ENCODE measurements at regions not wholly inside any gene's neighbourhood (a gene's known extent, or its start where the extent isn't known, plus 50 kb on each side); places are given as distances from the start of the nearest gene placed in this dataset.

GRCh38 chrY:15397556-15398280 is 873.4 kb downstream of the NLGN4Y start:
- WGBS (ENCODE audit: insufficient coverage), result no CpG with 5 or more reads among the region's 1 CpG
- CTCF ChIA-PET, result no interaction called here
- Histone ChIP-seq H3K36me3 (ENCODE audit: control insufficient read depth in 4 of 4, insufficient read depth in 4 of 4, low read length in 3 of 4) (no peaks in the 10 kb centered on the region), H3K4me3 (ENCODE audit: control insufficient read depth in 1 of 7, extremely low read depth in 1 of 7, insufficient read depth in 4 of 7, low read depth in 2 of 7, low read length in 6 of 7) (no peak overlapping the region), H3K4me1 (ENCODE audit: control extremely low read depth in 1 of 4, control insufficient read depth in 4 of 4, insufficient read depth in 4 of 4, low read length in 3 of 4) (no peaks in the 10 kb centered on the region), H3K27ac (ENCODE audit: insufficient read depth in 1 of 2, low read depth in 1 of 2, low read length in 2 of 2, poor library complexity in 1 of 2, severe bottlenecking in 2 of 2) (no peak overlapping the region), H3K27me3 (replicated peaks in 2 of 5; ENCODE audit: control insufficient read depth in 4 of 5, insufficient read depth in 5 of 5, low read length in 4 of 5) (no peaks in the 10 kb centered on the region), H3K9me3 (ENCODE audit: control extremely low read depth in 1 of 5, control insufficient read depth in 4 of 5, insufficient read depth in 2 of 5, low read depth in 1 of 5, low read length in 4 of 5) (no peaks in the 10 kb centered on the region)
- POLR2A ChIA-PET, result no interaction called here
- no peak for DNase-seq

GRCh38 chrY:15402451-15402850 is 878.1 kb downstream of the NLGN4Y start:
- Histone ChIP-seq H3K27me3 (replicated peaks in 2 of 5; ENCODE audit: control insufficient read depth in 4 of 5, insufficient read depth in 5 of 5, low read length in 4 of 5) (no peaks in the 10 kb centered on the region), H3K9me3 (ENCODE audit: control extremely low read depth in 1 of 5, control insufficient read depth in 4 of 5, insufficient read depth in 2 of 5, low read depth in 1 of 5, low read length in 4 of 5) (no peaks in the 10 kb centered on the region), H3K36me3 (ENCODE audit: control insufficient read depth in 4 of 4, insufficient read depth in 4 of 4, low read length in 3 of 4) (no peaks in the 10 kb centered on the region), H3K27ac (ENCODE audit: insufficient read depth in 1 of 2, low read depth in 1 of 2, low read length in 2 of 2, poor library complexity in 1 of 2, severe bottlenecking in 2 of 2) (no peak overlapping the region), H3K4me3 (ENCODE audit: control insufficient read depth in 1 of 7, extremely low read depth in 1 of 7, insufficient read depth in 4 of 7, low read depth in 2 of 7, low read length in 6 of 7) (no peak overlapping the region), H3K4me1 (ENCODE audit: control extremely low read depth in 1 of 4, control insufficient read depth in 4 of 4, insufficient read depth in 4 of 4, low read length in 3 of 4) (no peaks in the 10 kb centered on the region)
- ChIA-PET CTCF (no interaction called here), POLR2A (no interaction called here)
- no peak for DNase-seq
- WGBS (ENCODE audit: insufficient coverage), result no CpG with 5 or more reads among the region's 2 CpGs

- CTCF ChIA-PET, result no interaction called here
- H3K27ac ChIP-seq (ENCODE audit: insufficient read depth in 1 of 2, low read depth in 1 of 2, low read length in 2 of 2, poor library complexity in 1 of 2, severe bottlenecking in 2 of 2), result no peak overlapping the region
- no peak overlapping the region for H3K4me3 ChIP-seq (ENCODE audit: control insufficient read depth in 1 of 7, extremely low read depth in 1 of 7, insufficient read depth in 4 of 7, low read depth in 2 of 7, low read length in 6 of 7)
- WGBS (ENCODE audit: insufficient coverage), result no CpG with 5 or more reads among the region's 1 CpG
- POLR2A ChIA-PET, result no interaction called here
- DNase-seq, result no peak
- no peaks in the 10 kb centered on the region for H3K27me3 ChIP-seq (replicated peaks in 2 of 5; ENCODE audit: control insufficient read depth in 4 of 5, insufficient read depth in 5 of 5, low read length in 4 of 5)
- H3K4me1 ChIP-seq (ENCODE audit: control extremely low read depth in 1 of 4, control insufficient read depth in 4 of 4, insufficient read depth in 4 of 4, low read length in 3 of 4), result no peaks in the 10 kb centered on the region
- no peaks in the 10 kb centered on the region for H3K36me3 ChIP-seq (ENCODE audit: control insufficient read depth in 4 of 4, insufficient read depth in 4 of 4, low read length in 3 of 4)
- H3K9me3 ChIP-seq (ENCODE audit: control extremely low read depth in 1 of 5, control insufficient read depth in 4 of 5, insufficient read depth in 2 of 5, low read depth in 1 of 5, low read length in 4 of 5), result no peaks in the 10 kb centered on the region
These were observed 880.2 kb downstream of the NLGN4Y start for GRCh38 chrY:15404551-15404950.

DNA sequence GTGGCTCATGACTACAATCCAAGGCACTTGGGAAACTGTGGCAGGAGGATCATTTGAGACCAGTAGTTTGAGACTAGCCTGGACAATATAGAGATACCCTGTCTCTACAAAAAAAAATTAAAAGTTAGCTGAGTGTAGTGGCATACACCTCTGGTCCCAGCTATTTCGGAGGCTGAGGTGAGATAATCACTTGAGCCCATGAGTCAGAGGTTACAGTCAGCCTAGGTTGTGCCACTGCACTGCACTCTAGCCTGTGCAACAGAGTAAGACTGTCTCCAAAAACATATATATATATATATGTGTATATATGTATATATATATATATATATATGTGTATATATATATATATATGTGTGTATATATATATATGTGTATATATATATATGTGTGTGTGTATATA is 890.8 kb downstream of the NLGN4Y start:
- Histone ChIP-seq H3K27ac (ENCODE audit: insufficient read depth in 1 of 2, low read depth in 1 of 2, low read length in 2 of 2, poor library complexity in 1 of 2, severe bottlenecking in 2 of 2) (no peak overlapping the region), H3K4me3 (ENCODE audit: control insufficient read depth in 1 of 7, extremely low read depth in 1 of 7, insufficient read depth in 4 of 7, low read depth in 2 of 7, low read length in 6 of 7) (no peak overlapping the region), H3K9me3 (ENCODE audit: control extremely low read depth in 1 of 5, control insufficient read depth in 4 of 5, insufficient read depth in 2 of 5, low read depth in 1 of 5, low read length in 4 of 5) (no peaks in the 10 kb centered on the region), H3K4me1 (ENCODE audit: control extremely low read depth in 1 of 4, control insufficient read depth in 4 of 4, insufficient read depth in 4 of 4, low read length in 3 of 4) (no peaks in the 10 kb centered on the region), H3K36me3 (ENCODE audit: control insufficient read depth in 4 of 4, insufficient read depth in 4 of 4, low read length in 3 of 4) (no peaks in the 10 kb centered on the region), H3K27me3 (replicated peaks in 2 of 5; ENCODE audit: control insufficient read depth in 4 of 5, insufficient read depth in 5 of 5, low read length in 4 of 5) (no peaks in the 10 kb centered on the region)
- no CpG with 5 or more reads among the region's 1 CpG for WGBS (ENCODE audit: insufficient coverage)
- CTCF ChIA-PET, result no interaction called here
- no peak for DNase-seq
- POLR2A ChIA-PET, result no interaction called here

GRCh38 chrY:15418613-15419012 is 894.3 kb downstream of the NLGN4Y start:
- DNase-seq, result no peak
- ChIA-PET POLR2A (no interaction called here), CTCF (no interaction called here)
- H3K4me3 ChIP-seq (ENCODE audit: control insufficient read depth in 1 of 7, extremely low read depth in 1 of 7, insufficient read depth in 4 of 7, low read depth in 2 of 7, low read length in 6 of 7), result no peak overlapping the region
- no peaks in the 10 kb centered on the region for H3K27me3 ChIP-seq (replicated peaks in 2 of 5; ENCODE audit: control insufficient read depth in 4 of 5, insufficient read depth in 5 of 5, low read length in 4 of 5)
- no peaks in the 10 kb centered on the region for H3K4me1 ChIP-seq (ENCODE audit: control extremely low read depth in 1 of 4, control insufficient read depth in 4 of 4, insufficient read depth in 4 of 4, low read length in 3 of 4)
- H3K36me3 ChIP-seq (ENCODE audit: control insufficient read depth in 4 of 4, insufficient read depth in 4 of 4, low read length in 3 of 4), result no peaks in the 10 kb centered on the region
- H3K27ac ChIP-seq (ENCODE audit: insufficient read depth in 1 of 2, low read depth in 1 of 2, low read length in 2 of 2, poor library complexity in 1 of 2, severe bottlenecking in 2 of 2), result no peak overlapping the region
- no peaks in the 10 kb centered on the region for H3K9me3 ChIP-seq (ENCODE audit: control extremely low read depth in 1 of 5, control insufficient read depth in 4 of 5, insufficient read depth in 2 of 5, low read depth in 1 of 5, low read length in 4 of 5)

GRCh38 chrY:15424665-15425132 is 900.4 kb downstream of the NLGN4Y start:
- WGBS (ENCODE audit: insufficient coverage), result no CpG with 5 or more reads among the region's 6 CpGs
- Histone ChIP-seq H3K27ac (ENCODE audit: insufficient read depth in 1 of 2, low read depth in 1 of 2, low read length in 2 of 2, poor library complexity in 1 of 2, severe bottlenecking in 2 of 2) (no peak overlapping the region), H3K36me3 (ENCODE audit: control insufficient read depth in 4 of 4, insufficient read depth in 4 of 4, low read length in 3 of 4) (no peaks in the 10 kb centered on the region), H3K4me3 (ENCODE audit: control insufficient read depth in 1 of 7, extremely low read depth in 1 of 7, insufficient read depth in 4 of 7, low read depth in 2 of 7, low read length in 6 of 7) (peak overlapping the region in 2 of 7 experiments; percentile 38 to 80), H3K27me3 (replicated peaks in 2 of 5; ENCODE audit: control insufficient read depth in 4 of 5, insufficient read depth in 5 of 5, low read length in 4 of 5) (no peaks in the 10 kb centered on the region), H3K4me1 (ENCODE audit: control extremely low read depth in 1 of 4, control insufficient read depth in 4 of 4, insufficient read depth in 4 of 4, low read length in 3 of 4) (peaks cover 0 to 8% (median 0%) of the 10 kb centered on the region in 4 experiments), H3K9me3 (ENCODE audit: control extremely low read depth in 1 of 5, control insufficient read depth in 4 of 5, insufficient read depth in 2 of 5, low read depth in 1 of 5, low read length in 4 of 5) (no peaks in the 10 kb centered on the region)
- ChIA-PET CTCF (no interaction called here), POLR2A (no interaction called here)
- peak in 1 of 3 donors; percentile 31 for DNase-seq

DNA sequence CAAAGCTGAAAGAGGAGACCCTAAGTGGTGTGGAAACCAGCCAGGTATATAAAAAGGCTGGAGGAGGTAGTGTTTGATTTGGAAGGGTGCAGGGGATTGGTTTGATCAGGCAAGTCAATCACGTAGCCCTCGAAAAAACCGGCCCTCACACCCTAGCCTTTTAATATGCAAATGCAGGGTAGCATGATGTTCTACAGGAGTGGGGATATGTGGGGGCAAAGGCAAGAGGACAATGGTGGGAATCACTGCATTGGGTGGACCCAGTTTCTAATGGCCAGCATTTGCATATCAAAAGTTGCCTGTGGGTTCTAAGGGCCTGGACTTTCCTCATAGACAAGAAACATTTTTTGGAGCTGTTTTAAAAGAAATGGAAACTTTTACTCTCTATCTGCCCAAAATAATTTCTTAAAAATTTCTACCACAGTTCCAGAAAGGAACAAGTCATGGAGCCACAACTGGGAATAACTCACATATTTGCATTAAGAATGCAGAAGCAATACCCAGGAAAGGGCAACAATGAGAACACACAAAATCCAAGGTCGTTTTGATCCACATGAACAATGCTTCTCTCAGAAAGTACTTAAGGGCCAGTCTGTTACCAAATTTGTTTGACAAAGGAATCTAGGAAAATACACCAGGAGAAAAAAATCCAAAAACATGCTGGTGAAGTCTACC is 915.8 kb downstream of the NLGN4Y start:
- Histone ChIP-seq H3K4me1 (ENCODE audit: control extremely low read depth in 1 of 4, control insufficient read depth in 4 of 4, insufficient read depth in 4 of 4, low read length in 3 of 4) (no peaks in the 10 kb centered on the region), H3K27ac (ENCODE audit: insufficient read depth in 1 of 2, low read depth in 1 of 2, low read length in 2 of 2, poor library complexity in 1 of 2, severe bottlenecking in 2 of 2) (no peak overlapping the region), H3K4me3 (ENCODE audit: control insufficient read depth in 1 of 7, extremely low read depth in 1 of 7, insufficient read depth in 4 of 7, low read depth in 2 of 7, low read length in 6 of 7) (no peak overlapping the region), H3K27me3 (replicated peaks in 2 of 5; ENCODE audit: control insufficient read depth in 4 of 5, insufficient read depth in 5 of 5, low read length in 4 of 5) (no peaks in the 10 kb centered on the region), H3K9me3 (ENCODE audit: control extremely low read depth in 1 of 5, control insufficient read depth in 4 of 5, insufficient read depth in 2 of 5, low read depth in 1 of 5, low read length in 4 of 5) (no peaks in the 10 kb centered on the region), H3K36me3 (ENCODE audit: control insufficient read depth in 4 of 4, insufficient read depth in 4 of 4, low read length in 3 of 4) (no peaks in the 10 kb centered on the region)
- ChIA-PET CTCF (no interaction called here), POLR2A (no interaction called here)
- DNase-seq, result no peak
- no CpG with 5 or more reads among the region's 4 CpGs for WGBS (ENCODE audit: insufficient coverage)
